Chondrocyte (in vitro differentiated cells): ENCODE measurements at regions not wholly inside any gene's neighbourhood (a gene's known extent, or its start where the extent isn't known, plus 50 kb on each side); places are given as distances from the start of the nearest gene placed in this dataset.

Source experiments
- DNase-seq: peaks from one replicate; pipeline ENCODE4 v3.0.0; 2021; ENCODE audit warnings: mixed read lengths, low spot score
- H3K27ac Mint-ChIP-seq: one replicate; pipeline ENCODE4 v1.8.0; 2021; ENCODE audit warnings: mild to moderate bottlenecking, moderate library complexity, mixed read lengths; ENCODE audit not compliant: unreplicated experiment
- H3K27me3 Mint-ChIP-seq: 2 replicates; pipeline ENCODE4 v1.8.0; 2021; ENCODE audit warnings: low read depth, mixed read lengths
- H3K36me3 Mint-ChIP-seq: 2 replicates; pipeline ENCODE4 v1.8.0; 2021; ENCODE audit warnings: low read depth, mixed read lengths
- H3K4me1 Mint-ChIP-seq: 2 replicates; pipeline ENCODE4 v1.8.0; 2021; ENCODE audit warnings: low read depth, mild to moderate bottlenecking, mixed read lengths
- H3K4me3 Mint-ChIP-seq: one replicate; pipeline ENCODE4 v1.8.0; 2021; ENCODE audit warnings: mild to moderate bottlenecking, moderate library complexity, mixed read lengths; ENCODE audit not compliant: unreplicated experiment
- H3K9me3 Mint-ChIP-seq: 2 replicates; pipeline ENCODE4 v1.8.0; 2021; ENCODE audit warnings: low read depth, mixed read lengths
- TF ChIP-seq, protein P1 (sequence below): fragments of 200-600 bp; sonication (generic); IDR thresholded peaks from 2 replicates; pipeline ENCODE4 v1.5.0; 2021; ENCODE audit warnings: antibody characterized with exemption, mild to moderate bottlenecking, moderate library complexity

DNA sequence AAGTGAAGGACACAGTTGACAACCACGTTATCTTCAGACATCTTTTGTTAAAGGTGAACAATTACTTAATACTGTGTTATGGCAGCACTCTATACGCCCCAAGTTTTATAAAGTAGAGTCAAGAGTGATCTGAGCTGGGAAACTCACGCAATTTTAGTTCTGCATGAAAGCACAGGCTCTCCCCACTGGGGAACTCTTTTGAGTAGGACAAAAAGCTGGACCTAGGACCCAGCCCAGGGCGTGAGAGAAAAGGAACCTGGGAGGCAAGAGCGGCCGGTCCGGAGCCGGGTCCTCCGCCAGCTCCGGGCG is 152.6 kb upstream of the SLC4A4 start:
- DNase-seq, result no peak
- H3K4me1 Mint-ChIP-seq, result peaks cover 34% of the 10 kb centered on the region

DNA sequence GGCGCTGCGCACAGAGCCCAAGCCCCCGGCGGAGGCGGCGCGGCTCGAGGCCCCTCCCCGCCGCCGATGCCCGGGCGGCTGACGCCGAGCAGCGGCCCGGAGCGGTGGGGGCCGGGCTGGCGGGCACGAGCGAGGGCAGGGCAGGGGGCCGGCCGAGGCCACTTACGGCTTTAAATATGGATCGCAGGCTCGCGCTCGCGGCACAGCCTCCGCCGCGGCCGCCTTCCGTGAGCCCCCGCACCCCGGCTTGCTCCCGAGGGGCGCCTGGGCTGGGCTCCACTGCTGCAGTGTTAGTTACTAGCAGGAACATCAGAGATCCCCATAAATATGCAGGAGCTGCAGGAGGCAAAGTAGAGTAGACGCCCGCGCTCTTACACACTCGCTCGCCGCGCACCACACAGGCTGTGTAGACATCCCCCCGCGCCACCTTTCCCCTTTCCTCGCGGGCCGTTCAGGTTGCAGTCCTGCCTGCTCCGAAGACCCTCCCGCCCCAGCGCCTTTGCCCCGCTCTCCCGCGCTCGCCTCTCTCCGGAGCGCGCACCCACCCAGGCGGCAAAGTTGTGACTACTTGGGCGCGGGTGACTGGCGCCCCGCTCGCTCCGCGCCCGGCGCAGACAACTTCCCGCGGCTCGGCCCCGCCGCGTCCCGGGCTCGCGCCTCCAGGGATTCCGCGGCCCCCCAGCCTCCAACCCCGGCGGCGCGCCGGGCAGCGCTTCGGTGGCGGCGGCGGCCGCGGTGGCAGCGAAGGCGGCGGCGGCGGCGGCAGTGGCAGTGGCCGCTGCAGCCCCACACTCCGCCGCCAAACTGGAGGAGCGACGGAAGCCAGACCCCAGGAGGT is 152.0 kb upstream of the SLC4A4 start:
- H3K4me3 Mint-ChIP-seq, result peak overlapping the region; percentile 81
- peaks cover 11% of the 10 kb centered on the region for H3K27me3 Mint-ChIP-seq
- DNase-seq, result peak; percentile 83
- no peaks in the 10 kb centered on the region for H3K9me3 Mint-ChIP-seq
- peak overlapping the region; percentile 37 for H3K27ac Mint-ChIP-seq
- TF ChIP-seq, protein P1, sequence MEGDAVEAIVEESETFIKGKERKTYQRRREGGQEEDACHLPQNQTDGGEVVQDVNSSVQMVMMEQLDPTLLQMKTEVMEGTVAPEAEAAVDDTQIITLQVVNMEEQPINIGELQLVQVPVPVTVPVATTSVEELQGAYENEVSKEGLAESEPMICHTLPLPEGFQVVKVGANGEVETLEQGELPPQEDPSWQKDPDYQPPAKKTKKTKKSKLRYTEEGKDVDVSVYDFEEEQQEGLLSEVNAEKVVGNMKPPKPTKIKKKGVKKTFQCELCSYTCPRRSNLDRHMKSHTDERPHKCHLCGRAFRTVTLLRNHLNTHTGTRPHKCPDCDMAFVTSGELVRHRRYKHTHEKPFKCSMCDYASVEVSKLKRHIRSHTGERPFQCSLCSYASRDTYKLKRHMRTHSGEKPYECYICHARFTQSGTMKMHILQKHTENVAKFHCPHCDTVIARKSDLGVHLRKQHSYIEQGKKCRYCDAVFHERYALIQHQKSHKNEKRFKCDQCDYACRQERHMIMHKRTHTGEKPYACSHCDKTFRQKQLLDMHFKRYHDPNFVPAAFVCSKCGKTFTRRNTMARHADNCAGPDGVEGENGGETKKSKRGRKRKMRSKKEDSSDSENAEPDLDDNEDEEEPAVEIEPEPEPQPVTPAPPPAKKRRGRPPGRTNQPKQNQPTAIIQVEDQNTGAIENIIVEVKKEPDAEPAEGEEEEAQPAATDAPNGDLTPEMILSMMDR, result no peak
- H3K36me3 Mint-ChIP-seq, result no peaks in the 10 kb centered on the region
- H3K4me1 Mint-ChIP-seq, result peaks cover 37% of the 10 kb centered on the region

More for the DNA sequence above, 152.6 kb upstream of the SLC4A4 start:
- peaks cover 7% of the 10 kb centered on the region for H3K27me3 Mint-ChIP-seq
- TF ChIP-seq, protein P1, result no peak
- peak overlapping the region; percentile 23 for H3K27ac Mint-ChIP-seq
- peak overlapping the region; percentile 75 for H3K4me3 Mint-ChIP-seq
- no peaks in the 10 kb centered on the region for H3K36me3 Mint-ChIP-seq
- no peaks in the 10 kb centered on the region for H3K9me3 Mint-ChIP-seq

DNA sequence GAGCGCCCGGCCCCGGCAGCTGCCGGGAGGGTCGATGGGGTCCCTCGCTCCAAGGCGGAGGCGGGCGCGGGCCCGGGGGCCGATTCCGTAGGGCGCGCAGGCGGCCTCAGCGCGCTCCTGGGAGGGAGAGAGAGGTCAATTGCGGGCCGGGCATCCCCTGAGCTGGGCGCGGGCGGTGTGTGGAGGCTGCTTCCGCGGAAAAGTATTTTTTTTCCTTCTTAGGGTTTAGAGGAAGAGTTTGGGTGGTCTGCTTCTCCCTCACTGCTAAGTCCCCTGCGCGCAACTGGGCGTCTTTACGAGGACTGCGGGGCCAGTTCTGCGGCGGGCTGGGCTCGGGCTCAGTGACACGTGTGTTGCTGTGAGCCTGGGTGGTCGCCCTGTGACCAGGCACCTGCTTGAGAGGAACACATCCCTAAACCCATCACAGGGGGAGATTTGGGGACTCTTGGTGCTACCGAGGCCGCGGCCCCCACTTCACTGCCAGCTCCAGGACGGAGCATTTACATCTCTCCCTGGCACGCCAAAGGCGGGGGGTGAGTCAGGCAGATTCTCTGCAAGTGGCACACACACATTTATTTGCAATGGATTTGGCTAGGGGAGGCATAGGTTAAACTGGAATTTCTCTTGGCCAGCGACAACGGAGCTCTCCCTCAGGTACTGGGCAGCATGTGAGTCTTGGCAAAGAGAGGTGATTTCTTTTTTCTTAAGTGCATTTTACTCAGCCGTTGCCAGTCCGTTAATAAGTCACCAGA is 151.2 kb upstream of the SLC4A4 start:
- Mint-ChIP-seq H3K4me1 (peaks cover 37% of the 10 kb centered on the region), H3K9me3 (no peaks in the 10 kb centered on the region), H3K4me3 (peak overlapping the region; percentile 78), H3K36me3 (no peaks in the 10 kb centered on the region), H3K27me3 (peaks cover 12% of the 10 kb centered on the region), H3K27ac (peak overlapping the region; percentile 47)
- TF ChIP-seq, protein P1, result no peak
- DNase-seq, result no peak

DNA sequence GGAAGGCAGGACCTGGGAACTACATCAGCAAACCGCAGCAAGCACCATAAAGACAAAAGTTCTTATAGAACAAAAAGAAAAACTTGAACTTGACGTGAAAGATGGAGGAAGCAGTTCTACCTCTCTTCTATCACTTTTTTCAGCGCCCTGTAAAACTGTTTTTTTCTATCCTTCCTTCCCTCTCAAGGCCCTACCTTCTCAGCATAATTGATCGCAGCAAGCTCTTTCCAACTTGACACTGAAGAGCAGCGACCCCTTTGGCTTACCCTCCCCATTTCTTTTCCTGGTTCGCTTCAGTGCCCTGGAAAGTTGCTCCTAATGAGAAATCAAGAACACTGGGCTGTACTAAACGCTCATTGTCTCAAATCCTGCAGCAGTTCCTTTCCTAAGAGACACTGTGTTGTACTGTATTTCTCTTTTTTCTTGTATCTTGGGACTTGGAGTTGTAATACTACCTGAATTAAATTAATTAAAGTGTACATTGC is 150.6 kb upstream of the SLC4A4 start:
- Mint-ChIP-seq H3K4me3 (peak overlapping the region; percentile 78), H3K27ac (peak overlapping the region; percentile 47), H3K27me3 (peaks cover 15% of the 10 kb centered on the region), H3K4me1 (peaks cover 37% of the 10 kb centered on the region), H3K36me3 (no peaks in the 10 kb centered on the region), H3K9me3 (no peaks in the 10 kb centered on the region)
- TF ChIP-seq, protein P1, result peak; percentile 23
- DNase-seq, result no peak

DNA sequence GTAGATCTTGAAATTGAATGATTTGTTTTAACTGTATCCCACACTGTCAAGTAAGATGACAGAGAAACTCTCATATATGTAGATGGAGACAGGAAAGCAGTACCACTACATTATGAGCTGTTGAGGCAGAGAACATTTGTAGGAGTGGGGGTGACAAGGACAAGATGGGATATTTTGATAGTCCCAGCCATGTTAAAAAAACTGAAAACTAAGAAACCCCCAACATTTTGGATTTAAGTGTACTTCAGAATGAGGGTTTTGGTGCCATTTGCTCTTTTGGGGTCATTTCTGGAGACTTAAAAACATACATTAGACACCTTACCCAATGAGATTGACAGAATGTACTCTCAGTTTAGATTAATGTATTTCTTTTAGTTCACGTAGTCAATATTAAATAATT is 149.9 kb upstream of the SLC4A4 start:
- H3K27ac Mint-ChIP-seq, result no peak overlapping the region

More for the DNA sequence above, 149.9 kb upstream of the SLC4A4 start:
- H3K36me3 Mint-ChIP-seq, result peaks cover 3% of the 10 kb centered on the region
- TF ChIP-seq, protein P1, result no peak
- peak overlapping the region; percentile 78 for H3K4me3 Mint-ChIP-seq
- DNase-seq, result no peak
- H3K9me3 Mint-ChIP-seq, result no peaks in the 10 kb centered on the region
- peaks cover 37% of the 10 kb centered on the region for H3K4me1 Mint-ChIP-seq
- H3K27me3 Mint-ChIP-seq, result peaks cover 18% of the 10 kb centered on the region
